Left ventricle myocardium inferior (tissue), 1 donor: ENCODE measurements at regions not wholly inside any gene's neighbourhood (a gene's known extent, or its start where the extent isn't known, plus 50 kb on each side); places are given as distances from the start of the nearest gene placed in this dataset.

Experiments used
- DNase-seq: peaks from one replicate; pipeline ENCODE4 v3.0.0-alpha.2; 2020
- H3K27ac ChIP-seq: fragments of 200-600 bp; replicated peaks from 2 replicates; pipeline ENCODE4 v1.8.0; 2021
- H3K27me3 ChIP-seq: fragments of 200-600 bp; 2 replicates; pipeline ENCODE4 v1.8.0; 2021; ENCODE audit warnings: low read depth
- H3K36me3 ChIP-seq: fragments of 200-600 bp; 2 replicates; pipeline ENCODE4 v1.8.0; 2021
- H3K4me1 ChIP-seq: fragments of 200-600 bp; 2 replicates; pipeline ENCODE4 v1.8.0; 2021
- H3K4me3 ChIP-seq: fragments of 200-600 bp; 2 replicates; pipeline ENCODE4 v1.8.0; 2021; ENCODE audit warnings: mild to moderate bottlenecking, moderate library complexity
- H3K9me3 ChIP-seq: fragments of 200-600 bp; replicated peaks from 2 replicates; pipeline ENCODE4 v1.8.0; 2021
- CTCF ChIP-seq: fragments of 200-600 bp; IDR thresholded peaks from 2 replicates; pipeline ENCODE4 v1.8.0; 2021; ENCODE audit warnings: antibody characterized with exemption, mild to moderate bottlenecking, borderline replicate concordance
- intact Hi-C: fragments of 100-400 bp; cut with micrococcal nuclease; formaldehyde crosslinking; loops from one replicate; pipeline ENCODE4 v1.11.0; 2022
- donor health status: DM: no; HTN: yes; CAD: no; lungs with severe emphysema.

DNA sequence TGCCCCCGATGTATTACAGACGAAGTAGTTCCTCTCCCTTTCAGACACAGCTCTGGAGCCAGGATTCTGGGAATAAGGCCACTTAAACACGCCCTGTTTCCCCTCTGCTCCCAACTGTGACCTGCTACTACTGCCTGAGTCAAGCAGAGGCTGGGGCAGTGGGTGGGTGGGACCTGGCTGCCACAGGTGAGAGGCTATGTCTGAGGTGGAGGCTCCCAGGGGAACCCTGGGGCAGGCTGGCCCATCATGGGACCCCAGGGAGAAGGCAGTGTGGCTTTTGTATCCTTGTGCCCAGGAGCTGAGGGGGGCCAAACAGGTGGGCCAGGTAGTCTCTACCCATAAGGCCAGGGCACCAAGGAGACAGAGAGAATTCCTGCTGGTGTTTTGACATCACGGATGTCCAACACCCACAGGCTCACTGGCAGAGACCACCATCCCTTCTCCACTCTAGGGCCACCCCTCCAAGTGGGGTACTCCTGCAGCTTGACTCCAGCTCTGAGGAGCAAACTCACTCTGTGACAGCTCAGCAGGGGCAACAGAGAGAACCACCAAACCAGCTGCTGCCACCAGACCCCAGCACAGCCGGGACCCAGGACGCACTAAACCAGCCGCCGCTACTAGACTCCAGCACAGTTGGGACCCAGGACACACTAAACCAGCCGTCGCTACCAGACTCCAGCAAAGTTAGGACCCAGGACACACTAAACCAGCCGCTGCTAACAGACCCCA lies 105.3 kb upstream of the SMURF2 start:
- Histone ChIP-seq H3K27me3 (no peaks in the 10 kb centered on the region), H3K27ac (no peak overlapping the region), H3K36me3 (peaks cover 14% of the 10 kb centered on the region), H3K9me3 (no peaks in the 10 kb centered on the region), H3K4me1 (no peaks in the 10 kb centered on the region), H3K4me3 (no peak overlapping the region)
- TF ChIP-seq CTCF: no peak
- intact Hi-C loops: no loop called here
- DNase-seq: no peak

GRCh38 chr17:64765191-64765889 lies 103.2 kb upstream of the SMURF2 start:
- Histone ChIP-seq H3K9me3 (no peaks in the 10 kb centered on the region), H3K4me3 (no peak overlapping the region), H3K4me1 (no peaks in the 10 kb centered on the region), H3K36me3 (peaks cover 30% of the 10 kb centered on the region), H3K27me3 (no peaks in the 10 kb centered on the region), H3K27ac (no peak overlapping the region)
- no peak for DNase-seq
- TF ChIP-seq CTCF: no peak
- intact Hi-C loops: no loop called here

DNA sequence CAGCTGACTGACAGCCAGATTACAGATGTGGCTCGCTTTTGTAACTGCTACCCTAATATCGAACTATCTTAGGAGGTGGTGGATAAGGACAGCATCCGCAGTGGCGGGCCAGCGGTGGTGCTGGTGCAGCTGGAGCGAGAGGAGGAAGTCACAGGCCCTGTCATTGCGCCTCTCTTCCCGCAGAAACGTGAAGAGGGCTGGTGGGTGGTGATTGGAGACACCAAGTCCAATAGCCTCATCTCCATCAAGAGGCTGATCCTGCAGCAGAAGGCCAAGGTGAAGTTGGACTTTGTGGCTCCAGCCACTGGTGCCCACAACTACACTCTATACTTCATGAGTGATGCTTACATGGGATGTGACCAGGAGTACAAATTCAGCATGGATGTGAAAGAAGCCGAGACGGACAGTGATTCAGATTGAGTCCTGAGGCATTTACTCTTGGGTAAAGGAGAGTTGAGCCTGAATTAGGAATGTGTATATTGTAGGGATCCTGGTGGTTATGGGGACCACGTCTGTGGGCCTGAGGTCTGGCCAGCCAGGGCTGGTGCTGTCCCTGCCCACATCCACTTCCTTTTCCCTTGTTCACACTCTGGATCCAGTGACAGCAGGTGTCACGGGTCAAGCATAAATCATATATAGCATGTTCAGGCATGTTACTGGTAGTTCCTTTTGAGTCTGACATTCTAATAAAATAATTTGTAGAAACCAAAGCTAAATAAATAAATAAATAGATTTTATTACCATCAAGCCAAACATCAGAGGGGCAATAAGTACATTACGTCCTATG lies 89.0 kb upstream of the SMURF2 start:
- intact Hi-C loops: no loop called here
- no peak for DNase-seq
- TF ChIP-seq CTCF: no peak
- peaks cover 59% of the 10 kb centered on the region for H3K36me3 ChIP-seq
- H3K4me3 ChIP-seq: no peak overlapping the region
- no peaks in the 10 kb centered on the region for H3K27me3 ChIP-seq
- no peak overlapping the region for H3K27ac ChIP-seq
- no peaks in the 10 kb centered on the region for H3K9me3 ChIP-seq
- H3K4me1 ChIP-seq: no peaks in the 10 kb centered on the region

DNA sequence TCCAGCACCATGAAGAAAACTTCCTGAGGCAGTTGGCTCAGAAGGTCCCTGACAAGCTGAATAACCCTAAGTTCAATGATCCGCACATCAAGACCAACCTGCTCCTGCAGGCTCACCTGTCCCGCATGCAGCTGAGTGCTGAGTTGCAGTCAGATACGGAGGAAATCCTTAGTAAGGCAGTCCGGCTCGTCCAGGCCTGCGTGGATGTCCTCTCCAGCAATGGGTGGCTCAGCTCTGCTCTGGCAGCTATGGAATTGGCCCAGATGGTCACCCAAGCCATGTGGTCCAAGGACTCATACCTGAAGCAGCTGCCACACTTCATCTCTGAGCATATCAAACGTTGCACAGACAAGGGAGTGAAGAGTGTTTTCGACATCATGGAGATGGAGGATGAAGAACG lies 88.4 kb upstream of the SMURF2 start:
- intact Hi-C loops: no loop called here
- Histone ChIP-seq H3K27ac (no peak overlapping the region), H3K9me3 (no peaks in the 10 kb centered on the region)

GRCh38 chr17:64749306-64749705 lies 87.2 kb upstream of the SMURF2 start:
- H3K27ac ChIP-seq: no peak overlapping the region
- peaks cover 42% of the 10 kb centered on the region for H3K36me3 ChIP-seq
- TF ChIP-seq CTCF: no peak
- intact Hi-C loops: no loop called here
- no peak for DNase-seq
- H3K9me3 ChIP-seq: no peaks in the 10 kb centered on the region
- no peaks in the 10 kb centered on the region for H3K4me1 ChIP-seq
- no peak overlapping the region for H3K4me3 ChIP-seq
- H3K27me3 ChIP-seq: no peaks in the 10 kb centered on the region

More for the DNA sequence above, 88.4 kb upstream of the SMURF2 start:
- no peak for TF ChIP-seq CTCF
- Histone ChIP-seq H3K36me3 (peaks cover 53% of the 10 kb centered on the region), H3K27me3 (no peaks in the 10 kb centered on the region), H3K4me3 (no peak overlapping the region), H3K4me1 (no peaks in the 10 kb centered on the region)
- no peak for DNase-seq
